Ovary (tissue), 3 donors: ENCODE measurements at regions not wholly inside any gene's neighbourhood (a gene's known extent, or its start where the extent isn't known, plus 50 kb on each side); places are given as distances from the start of the nearest gene placed in this dataset.

Experiments used
- CTCF ChIP-seq, 3 donors: fragments of 450-650 bp in 2 of 3; fragments of 200-600 bp in 1 of 3; IDR thresholded peaks; one replicate each; pipeline versions ENCODE4 v1.5.1 to v1.8.0; 2016 to 2022; ENCODE audit warnings: antibody characterized with exemption in 3 of 3, mild to moderate bottlenecking in 1 of 3
- POLR2A ChIP-seq: fragments of 450-650 bp; IDR thresholded peaks from one replicate; pipeline ENCODE4 v1.6.1; 2017; ENCODE audit warnings: antibody characterized with exemption, mild to moderate bottlenecking, moderate library complexity
- donor health status: DM: no; HTN: no; CAD: no.

- TF ChIP-seq CTCF (IDR thresholded peaks at IDR 0.05) (no peak), POLR2A (no peak)
Observed at GRCh38 chrX:45513042-45513441, 312.4 kb upstream of the DIPK2B start.
